Lung (tissue), 11 donors: ENCODE measurements at regions not wholly inside any gene's neighbourhood (a gene's known extent, or its start where the extent isn't known, plus 50 kb on each side); places are given as distances from the start of the nearest gene placed in this dataset.

Experiments
- ATAC-seq: fragments of 200-7000 bp; cut with Tn5 transposase; one replicate; pipeline ENCODE4 v1.9.1; 2020; ENCODE audit warnings: moderate number of reproducible peaks; ENCODE audit not compliant: insufficient read depth, low FRiP score
- DNase-seq, 3 donors: peaks; one replicate each; pipeline ENCODE4 v3.0.0-alpha.2; 2013 to 2017
- H3K27ac ChIP-seq, 2 donors: one replicate each; pipeline ENCODE4 v1.5.1; 2013; ENCODE audit warnings: mild to moderate bottlenecking in 2 of 2, moderate library complexity in 2 of 2, control low read depth in 1 of 2, inconsistent platforms in 1 of 2, low read depth in 1 of 2, low read length in 1 of 2
- H3K27me3 ChIP-seq, 3 donors: one replicate each; pipeline ENCODE4 v1.5.1; 2013; ENCODE audit warnings: low read length in 2 of 3; ENCODE audit not compliant: control insufficient read depth in 3 of 3, insufficient read depth in 3 of 3
- H3K36me3 ChIP-seq, 4 donors: one replicate each; pipeline ENCODE4 v1.5.1; 2013; ENCODE audit warnings: low read length in 4 of 4, mild to moderate bottlenecking in 1 of 4, moderate library complexity in 1 of 4; ENCODE audit not compliant: control insufficient read depth in 4 of 4, insufficient read depth in 4 of 4
- H3K4me1 ChIP-seq, 5 donors: one replicate each; pipeline ENCODE4 v1.5.1; 2013; ENCODE audit warnings: low read length in 5 of 5, mild to moderate bottlenecking in 2 of 5, moderate library complexity in 1 of 5; ENCODE audit not compliant: control insufficient read depth in 5 of 5, insufficient read depth in 5 of 5
- H3K4me3 ChIP-seq: one replicate; pipeline ENCODE4 v1.5.1; 2013; ENCODE audit warnings: mild to moderate bottlenecking, control low read depth, moderate library complexity
- H3K9ac ChIP-seq, 2 donors: one replicate each; pipeline ENCODE4 v1.5.1; 2013; ENCODE audit warnings: low read length in 2 of 2, control low read depth in 1 of 2; ENCODE audit not compliant: insufficient read depth in 1 of 2
- H3K9me3 ChIP-seq, 4 donors: one replicate each; pipeline ENCODE4 v1.5.1; 2013; ENCODE audit warnings: low read length in 3 of 4, mild to moderate bottlenecking in 1 of 4, moderate library complexity in 1 of 4; ENCODE audit not compliant: control insufficient read depth in 4 of 4, insufficient read depth in 3 of 4
- WGBS, 2 donors: extraction: QIAGEN DNeasy Blood & Tissue Kit; methylation state at CpG; one replicate each; pipeline ENCODE4 v1.1.7; 2013; 5-methylcytosine and 5-hydroxymethylcytosine counted together
- TF ChIP-seq, protein P1 (sequence below): IDR thresholded peaks from 2 replicates; pipeline ENCODE4 v1.5.1; 2012; ENCODE audit warnings: mild to moderate bottlenecking; ENCODE audit errors: control extremely low read depth, extremely low read depth
- donor health status: control.
- donor health status: control.
- donor health status: Bipolar disorder and iron deficiency.
- donor health status: healthy.
- donor health status: DM: yes; HTN: yes; CAD: no.

DNA sequence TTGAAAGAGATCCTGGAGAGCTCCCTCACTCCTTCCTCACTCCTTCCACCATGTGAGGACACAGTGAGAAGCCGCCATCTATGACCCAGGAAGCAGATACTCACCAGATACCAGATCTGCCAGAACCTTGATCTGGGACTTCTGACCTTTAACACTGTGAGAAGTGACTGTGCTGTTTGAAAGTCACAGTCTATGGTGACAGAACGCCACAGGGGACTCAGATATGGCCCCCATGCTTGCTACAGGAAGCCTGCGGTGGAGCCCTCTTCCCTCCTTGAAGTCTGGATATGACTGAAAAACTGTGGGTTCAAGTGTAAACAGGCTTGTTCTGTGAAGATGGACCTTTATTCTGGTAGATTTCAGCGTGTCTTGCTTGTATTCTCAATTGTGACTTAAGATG is 297.8 kb downstream of the KLF6 start:
- Histone ChIP-seq H3K9me3 (no peaks in the 10 kb centered on the region), H3K4me1 (peaks cover 0 to 11% (median 5%) of the 10 kb centered on the region in 5 donors), H3K27ac (no peak overlapping the region), H3K4me3 (no peak overlapping the region), H3K27me3 (no peaks in the 10 kb centered on the region), H3K9ac (no peak overlapping the region), H3K36me3 (no peaks in the 10 kb centered on the region)
- TF ChIP-seq, protein P1, sequence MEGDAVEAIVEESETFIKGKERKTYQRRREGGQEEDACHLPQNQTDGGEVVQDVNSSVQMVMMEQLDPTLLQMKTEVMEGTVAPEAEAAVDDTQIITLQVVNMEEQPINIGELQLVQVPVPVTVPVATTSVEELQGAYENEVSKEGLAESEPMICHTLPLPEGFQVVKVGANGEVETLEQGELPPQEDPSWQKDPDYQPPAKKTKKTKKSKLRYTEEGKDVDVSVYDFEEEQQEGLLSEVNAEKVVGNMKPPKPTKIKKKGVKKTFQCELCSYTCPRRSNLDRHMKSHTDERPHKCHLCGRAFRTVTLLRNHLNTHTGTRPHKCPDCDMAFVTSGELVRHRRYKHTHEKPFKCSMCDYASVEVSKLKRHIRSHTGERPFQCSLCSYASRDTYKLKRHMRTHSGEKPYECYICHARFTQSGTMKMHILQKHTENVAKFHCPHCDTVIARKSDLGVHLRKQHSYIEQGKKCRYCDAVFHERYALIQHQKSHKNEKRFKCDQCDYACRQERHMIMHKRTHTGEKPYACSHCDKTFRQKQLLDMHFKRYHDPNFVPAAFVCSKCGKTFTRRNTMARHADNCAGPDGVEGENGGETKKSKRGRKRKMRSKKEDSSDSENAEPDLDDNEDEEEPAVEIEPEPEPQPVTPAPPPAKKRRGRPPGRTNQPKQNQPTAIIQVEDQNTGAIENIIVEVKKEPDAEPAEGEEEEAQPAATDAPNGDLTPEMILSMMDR: no peak
- no peak for ATAC-seq
- 72 to 94% methylated on average over 4 of the region's 4 CpGs for WGBS, 2 donors
- DNase-seq: no peak

DNA sequence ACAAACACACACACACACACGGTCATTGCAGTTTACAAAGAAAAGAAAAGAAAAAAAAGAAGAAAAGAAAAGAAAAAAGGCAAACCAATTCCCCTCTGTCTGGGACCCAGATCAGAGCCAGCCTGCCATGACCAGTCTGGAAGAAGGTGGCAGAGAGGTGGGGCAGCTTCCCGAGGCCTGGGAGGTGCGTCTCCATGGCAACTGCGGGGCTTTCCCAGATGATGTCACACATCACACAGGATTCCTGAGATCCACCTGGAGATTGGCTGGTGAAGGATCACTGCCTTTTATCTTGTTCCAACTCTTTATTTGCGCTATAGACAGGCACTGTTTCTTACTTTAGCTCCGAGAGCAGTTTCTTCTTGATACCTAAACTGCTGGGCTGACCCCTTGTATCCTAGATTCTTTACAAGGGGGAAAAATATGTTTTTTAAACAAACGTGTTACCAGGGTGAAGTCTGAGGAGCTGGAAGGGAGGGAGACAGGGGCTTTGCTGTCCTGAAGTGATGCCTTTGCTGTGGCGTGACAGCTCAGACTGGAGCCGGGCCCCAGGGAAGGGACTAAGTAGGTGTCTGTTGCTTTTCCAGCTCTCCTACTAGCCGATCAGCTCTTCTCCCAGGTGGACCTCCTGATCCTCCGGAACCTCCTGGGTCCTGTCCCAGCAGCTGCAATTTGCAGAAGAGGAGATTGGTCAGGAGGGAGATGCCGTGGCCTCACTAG is 298.5 kb downstream of the KLF6 start:
- 71 to 81% methylated on average over 12 of the region's 12 CpGs for WGBS, 2 donors
- Histone ChIP-seq H3K27ac (no peak overlapping the region), H3K9me3 (no peaks in the 10 kb centered on the region), H3K9ac (no peak overlapping the region), H3K4me1 (peaks cover 2 to 15% (median 5%) of the 10 kb centered on the region in 5 donors), H3K27me3 (no peaks in the 10 kb centered on the region), H3K4me3 (no peak overlapping the region), H3K36me3 (no peaks in the 10 kb centered on the region)
- peak; percentile 32 for ATAC-seq
- DNase-seq: peak; percentile 47 to 71 (median 70)
- TF ChIP-seq, protein P1: no peak

DNA sequence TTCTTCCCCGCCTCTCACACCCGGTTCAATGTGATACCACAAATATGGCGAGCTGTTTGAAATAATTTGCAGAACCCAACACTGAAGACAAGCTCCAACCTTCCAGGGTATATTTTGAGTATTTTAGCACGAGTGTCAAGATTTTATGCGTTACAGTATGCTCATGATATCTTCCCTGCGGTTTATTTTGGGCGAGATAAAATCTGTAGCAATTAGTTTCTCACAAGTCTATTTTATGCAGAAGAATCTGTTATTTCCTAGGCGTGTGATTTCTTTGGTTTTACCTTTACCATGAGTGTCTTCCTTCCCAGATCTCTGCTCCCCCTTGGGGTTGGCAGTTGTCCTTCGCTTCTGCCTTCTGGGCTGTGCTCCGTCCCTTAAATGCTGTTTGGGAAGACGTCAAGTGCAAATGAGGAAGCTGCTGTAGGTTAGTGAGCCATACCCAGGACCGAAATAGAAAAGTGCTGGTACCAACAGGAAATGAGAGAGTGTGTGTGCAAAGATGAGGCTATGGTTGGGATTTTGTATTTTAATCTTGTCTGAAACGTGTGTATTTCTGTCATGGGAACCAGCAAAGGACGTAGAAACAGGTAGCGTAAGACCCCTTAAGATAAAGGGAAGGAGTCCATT is 299.8 kb downstream of the KLF6 start:
- Histone ChIP-seq H3K27me3 (no peaks in the 10 kb centered on the region), H3K27ac (no peak overlapping the region), H3K4me1 (peaks cover 2 to 15% (median 5%) of the 10 kb centered on the region in 5 donors), H3K9ac (no peak overlapping the region), H3K4me3 (no peak overlapping the region), H3K9me3 (no peaks in the 10 kb centered on the region), H3K36me3 (no peaks in the 10 kb centered on the region)
- WGBS, 2 donors: 50 to 74% methylated on average over 15 of the region's 15 CpGs
- DNase-seq: no peak
- peak; percentile 22 for ATAC-seq
- TF ChIP-seq, protein P1: no peak
